GM23338 (cell line): ENCODE measurements at regions not wholly inside any gene's neighbourhood (a gene's known extent, or its start where the extent isn't known, plus 50 kb on each side); places are given as distances from the start of the nearest gene placed in this dataset.

ENCODE experiments used
- ATAC-seq: fragments of 200-7000 bp; cut with Tn5 transposase; 3 replicates; pipeline ENCODE4 v1.9.1; 2020
- DNase-seq: peaks from one replicate; pipeline ENCODE4 v3.0.0-alpha.2; 2015; ENCODE audit warnings: low spot score
- H2AFZ ChIP-seq: fragments of 200-600 bp; sonication (generic); 2 replicates; pipeline ENCODE4 v1.8.0; 2016; ENCODE audit warnings: antibody characterized with exemption, mild to moderate bottlenecking, moderate library complexity
- H3F3A ChIP-seq: fragments of 200-600 bp; sonication (generic); replicated peaks from 2 replicates; pipeline ENCODE4 v1.8.0; 2017; ENCODE audit warnings: antibody characterized with exemption, mixed run types, low read depth
- H3K27ac ChIP-seq: fragments of 200-600 bp; sonication (generic); 2 replicates; pipeline ENCODE4 v1.6.1; 2016; ENCODE audit warnings: low read depth
- H3K27me3 ChIP-seq: fragments of 200-600 bp; sonication (generic); 2 replicates; pipeline ENCODE4 v1.8.0; 2016; ENCODE audit warnings: mild to moderate bottlenecking, mixed run types, moderate library complexity; ENCODE audit not compliant: insufficient read depth
- H3K36me3 ChIP-seq: fragments of 200-600 bp; sonication (generic); 2 replicates; pipeline ENCODE4 v1.8.0; 2016; ENCODE audit warnings: mild to moderate bottlenecking; ENCODE audit not compliant: insufficient read depth
- H3K4me1 ChIP-seq: fragments of 200-600 bp; sonication (generic); 2 replicates; pipeline ENCODE4 v1.8.0; 2016; ENCODE audit warnings: mild to moderate bottlenecking, moderate library complexity; ENCODE audit not compliant: insufficient read depth
- H3K4me2 ChIP-seq: fragments of 200-600 bp; sonication (generic); 2 replicates; pipeline ENCODE4 v1.7.1; 2017; ENCODE audit warnings: mixed run types
- H3K4me3 ChIP-seq: fragments of 200-600 bp; sonication (generic); 2 replicates; pipeline ENCODE4 v1.6.1; 2016; ENCODE audit warnings: mixed run types
- H3K79me2 ChIP-seq: fragments of 200-600 bp; sonication (generic); replicated peaks from 2 replicates; pipeline ENCODE4 v1.8.0; 2017; ENCODE audit warnings: mild to moderate bottlenecking; ENCODE audit not compliant: insufficient read depth
- H3K9me2 ChIP-seq: fragments of 200-600 bp; sonication (generic); 2 replicates; pipeline ENCODE4 v1.8.0; 2017; ENCODE audit not compliant: insufficient read depth
- H4K20me1 ChIP-seq: fragments of 200-600 bp; sonication (generic); replicated peaks from 2 replicates; pipeline ENCODE4 v1.8.0; 2017; ENCODE audit warnings: mild to moderate bottlenecking; ENCODE audit not compliant: insufficient read depth
- H3K27ac Mint-ChIP-seq: 2 replicates; pipeline ENCODE4 v1.8.0; 2020; ENCODE audit warnings: inconsistent platforms, mild to moderate bottlenecking, moderate library complexity, mixed read lengths
- H3K27me3 Mint-ChIP-seq: 3 replicates; pipeline ENCODE4 v1.8.0; 2022; ENCODE audit warnings: low read depth, mild to moderate bottlenecking, moderate library complexity, mixed read lengths, inconsistent platforms; ENCODE audit not compliant: insufficient read depth, poor library complexity
- H3K36me3 Mint-ChIP-seq: 3 replicates; pipeline ENCODE4 v1.8.0; 2021; ENCODE audit warnings: low read depth, mild to moderate bottlenecking, inconsistent platforms, moderate library complexity, mixed read lengths
- H3K4me1 Mint-ChIP-seq: 3 replicates; pipeline ENCODE4 v1.8.0; 2020; ENCODE audit warnings: mild to moderate bottlenecking, inconsistent platforms, mixed read lengths
- H3K4me3 Mint-ChIP-seq: 3 replicates; pipeline ENCODE4 v1.8.0; 2021; ENCODE audit warnings: moderate library complexity, mild to moderate bottlenecking, inconsistent platforms, mixed read lengths
- H3K9me3 Mint-ChIP-seq: 3 replicates; pipeline ENCODE4 v1.8.0; 2020; ENCODE audit warnings: moderate library complexity, mild to moderate bottlenecking, inconsistent platforms, mixed read lengths
- CTCF ChIP-seq, 2 experiments: fragments of 200-600 bp in 1 of 2; sonication (generic) in 1 of 2; conservative IDR thresholded peaks; 2 replicates each; pipeline versions ENCODE4 v1.5.1 to v1.6.1; 2016 to 2017; ENCODE audit warnings: antibody characterized with exemption in 2 of 2, low read depth in 2 of 2, mild to moderate bottlenecking in 2 of 2, moderate library complexity in 1 of 2
- ETS1 ChIP-seq: IDR thresholded peaks from 2 replicates; pipeline ENCODE4 v1.6.1; 2016; ENCODE audit warnings: antibody characterized with exemption
- EZH2 ChIP-seq: fragments of 200-600 bp; sonication (generic); IDR thresholded peaks from one replicate; pipeline ENCODE4 v1.8.0; 2017; ENCODE audit warnings: antibody characterized with exemption, mild to moderate bottlenecking, low read depth; ENCODE audit not compliant: unreplicated experiment
- EZH2phosphoT487 ChIP-seq: fragments of 200-600 bp; sonication (generic); IDR thresholded peaks from one replicate; pipeline ENCODE4 v1.8.1; 2018; ENCODE audit warnings: antibody characterized with exemption; ENCODE audit not compliant: unreplicated experiment
- JUNB ChIP-seq: IDR thresholded peaks from one replicate; pipeline ENCODE4 v1.6.1; 2016; ENCODE audit warnings: antibody characterized with exemption; ENCODE audit not compliant: unreplicated experiment
- NANOG ChIP-seq: IDR thresholded peaks from 2 replicates; pipeline ENCODE4 v1.6.1; 2016; ENCODE audit warnings: antibody characterized with exemption, borderline replicate concordance
- POLR2AphosphoS5 ChIP-seq: IDR thresholded peaks from 2 replicates; pipeline ENCODE4 v1.6.1; 2016; ENCODE audit warnings: antibody characterized with exemption, low read depth

- H3K27me3 ChIP-seq = no peaks in the 10 kb centered on the region
- H3K27ac ChIP-seq = no peak overlapping the region
- no peak overlapping the region for H3K27ac Mint-ChIP-seq
- no peak overlapping the region for H3K4me2 ChIP-seq
- peaks cover 13% of the 10 kb centered on the region; the same call in 1 of the 2 replicates for H3F3A ChIP-seq
- no peak overlapping the region; the same call in 1 of the 2 replicates for H2AFZ ChIP-seq
- H3K36me3 Mint-ChIP-seq = peaks cover 2% of the 10 kb centered on the region; the same call in 2 of the 3 replicates
- 0 out of 2 replicates have a peak, but pooled peaks cover 11% of the 10 kb centered on the region for H3K4me1 ChIP-seq
- no peak overlapping the region for H3K4me3 ChIP-seq
- H3K27me3 Mint-ChIP-seq = peaks cover 1% of the 10 kb centered on the region
- no peaks in the 10 kb centered on the region for H3K79me2 ChIP-seq
- H3K4me3 Mint-ChIP-seq = no peak overlapping the region
- ATAC-seq (no peak), DNase-seq (no peak)
- no peaks in the 10 kb centered on the region for H4K20me1 ChIP-seq
- TF ChIP-seq NANOG (no peak), EZH2 (no peak), POLR2AphosphoS5 (no peak), CTCF (conservative IDR thresholded peaks at IDR 0.05; ENCODE audit: low read depth in 2 of 2) (no peak), JUNB (no peak)
- peaks cover 27% of the 10 kb centered on the region for H3K4me1 Mint-ChIP-seq
- no peaks in the 10 kb centered on the region for H3K9me2 ChIP-seq
- H3K36me3 ChIP-seq = no peaks in the 10 kb centered on the region; the same call in 1 of the 2 replicates
- no peaks in the 10 kb centered on the region for H3K9me3 Mint-ChIP-seq
Measured at GRCh38 chr13:99843872-99844271, 127.7 kb downstream of the ZIC5 start.

GRCh38 chr13:99842405-99842804 is 129.2 kb downstream of the ZIC5 start:
- H3K9me2 ChIP-seq = 0 out of 2 replicates have a peak, but pooled peaks cover 3% of the 10 kb centered on the region
- Mint-ChIP-seq H3K27me3 (peaks cover 4% of the 10 kb centered on the region), H3K9me3 (no peaks in the 10 kb centered on the region), H3K27ac (no peak overlapping the region), H3K4me3 (no peak overlapping the region), H3K36me3 (peaks cover 2% of the 10 kb centered on the region; the same call in 2 of the 3 replicates), H3K4me1 (peaks cover 21% of the 10 kb centered on the region)
- H3K79me2 ChIP-seq = no peaks in the 10 kb centered on the region
- H3K27ac ChIP-seq = no peak overlapping the region
- H3F3A ChIP-seq = peaks cover 13% of the 10 kb centered on the region; the same call in 1 of the 2 replicates
- no peak for TF ChIP-seq EZH2phosphoT487
- TF ChIP-seq ETS1 = no peak
- no peak for TF ChIP-seq POLR2AphosphoS5
- no peak for TF ChIP-seq NANOG
- no peak for DNase-seq
- H4K20me1 ChIP-seq = no peaks in the 10 kb centered on the region
- H3K4me2 ChIP-seq = no peak overlapping the region
- no peak for ATAC-seq
- H3K36me3 ChIP-seq = no peaks in the 10 kb centered on the region; the same call in 1 of the 2 replicates
- H3K4me3 ChIP-seq = no peak overlapping the region
- H3K27me3 ChIP-seq = no peaks in the 10 kb centered on the region
- no peak overlapping the region for H2AFZ ChIP-seq
- H3K4me1 ChIP-seq = 0 out of 2 replicates have a peak, but pooled peaks cover 11% of the 10 kb centered on the region
